ENCODE measurements at regions not wholly inside any gene's neighbourhood (a gene's known extent, or its start where the extent isn't known, plus 50 kb on each side); places are given as distances from the start of the nearest gene placed in this dataset.

DNA sequence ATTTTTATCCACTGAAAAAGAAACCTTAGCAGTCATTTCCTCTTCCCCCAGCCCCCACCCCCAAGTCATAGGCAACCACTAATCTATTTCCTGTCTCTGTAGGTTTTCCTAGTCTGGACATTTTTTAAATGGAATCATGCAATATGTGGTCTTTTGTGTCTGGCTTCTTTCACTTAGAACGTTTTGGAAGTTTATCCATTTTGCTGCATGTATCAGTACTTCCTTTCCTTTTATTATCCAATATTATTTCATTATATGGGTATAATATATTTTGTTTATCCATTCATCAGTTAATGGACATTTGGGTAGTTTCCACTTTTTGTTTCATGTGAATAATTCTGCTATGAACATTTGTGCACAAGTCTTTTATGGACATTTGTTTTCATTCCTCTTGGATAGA is 99.3 kb upstream of the BMP5 start:
- Mint-ChIP-seq H3K4me1 (ENCODE audit: low read depth) (no peaks in the 10 kb centered on the region), H3K4me3 (no peak overlapping the region), H3K27ac (no peak overlapping the region), H3K27me3 (ENCODE audit: insufficient read depth) (no peaks in the 10 kb centered on the region), H3K36me3 (ENCODE audit: low read depth) (no peaks in the 10 kb centered on the region), H3K9me3 (no peaks in the 10 kb centered on the region)
- no peak for DNase-seq
- TF ChIP-seq, protein P1, sequence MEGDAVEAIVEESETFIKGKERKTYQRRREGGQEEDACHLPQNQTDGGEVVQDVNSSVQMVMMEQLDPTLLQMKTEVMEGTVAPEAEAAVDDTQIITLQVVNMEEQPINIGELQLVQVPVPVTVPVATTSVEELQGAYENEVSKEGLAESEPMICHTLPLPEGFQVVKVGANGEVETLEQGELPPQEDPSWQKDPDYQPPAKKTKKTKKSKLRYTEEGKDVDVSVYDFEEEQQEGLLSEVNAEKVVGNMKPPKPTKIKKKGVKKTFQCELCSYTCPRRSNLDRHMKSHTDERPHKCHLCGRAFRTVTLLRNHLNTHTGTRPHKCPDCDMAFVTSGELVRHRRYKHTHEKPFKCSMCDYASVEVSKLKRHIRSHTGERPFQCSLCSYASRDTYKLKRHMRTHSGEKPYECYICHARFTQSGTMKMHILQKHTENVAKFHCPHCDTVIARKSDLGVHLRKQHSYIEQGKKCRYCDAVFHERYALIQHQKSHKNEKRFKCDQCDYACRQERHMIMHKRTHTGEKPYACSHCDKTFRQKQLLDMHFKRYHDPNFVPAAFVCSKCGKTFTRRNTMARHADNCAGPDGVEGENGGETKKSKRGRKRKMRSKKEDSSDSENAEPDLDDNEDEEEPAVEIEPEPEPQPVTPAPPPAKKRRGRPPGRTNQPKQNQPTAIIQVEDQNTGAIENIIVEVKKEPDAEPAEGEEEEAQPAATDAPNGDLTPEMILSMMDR (IDR thresholded peaks at IDR 0.05) = no peak

DNA sequence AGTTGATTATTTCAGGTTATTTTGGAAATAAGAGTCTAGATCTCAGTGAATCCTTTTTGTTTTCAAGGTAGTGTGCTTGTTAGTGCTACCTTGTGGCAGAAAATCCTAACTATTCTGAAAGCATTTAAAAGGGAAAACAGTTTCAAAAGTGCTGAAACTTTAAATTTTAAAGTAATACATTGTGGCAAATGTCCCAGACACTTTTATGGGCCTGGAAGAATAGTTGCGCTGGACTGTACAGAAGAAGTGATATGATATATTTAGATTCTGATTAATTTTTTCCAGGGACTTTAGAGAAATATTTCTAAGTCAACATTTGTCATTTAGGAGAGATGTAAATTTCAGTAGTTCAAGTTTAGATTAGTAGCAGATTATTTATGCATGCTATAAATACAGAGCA is 96.7 kb upstream of the BMP5 start:
- no peak overlapping the region for H3K4me3 Mint-ChIP-seq
- H3K27ac Mint-ChIP-seq = no peak overlapping the region
- no peak for DNase-seq
- no peaks in the 10 kb centered on the region for H3K27me3 Mint-ChIP-seq (ENCODE audit: insufficient read depth)
- TF ChIP-seq, protein P1 (IDR thresholded peaks at IDR 0.05) = no peak
- H3K9me3 Mint-ChIP-seq = no peaks in the 10 kb centered on the region
- no peaks in the 10 kb centered on the region for H3K36me3 Mint-ChIP-seq (ENCODE audit: low read depth)
- H3K4me1 Mint-ChIP-seq (ENCODE audit: low read depth) = no peaks in the 10 kb centered on the region

DNA sequence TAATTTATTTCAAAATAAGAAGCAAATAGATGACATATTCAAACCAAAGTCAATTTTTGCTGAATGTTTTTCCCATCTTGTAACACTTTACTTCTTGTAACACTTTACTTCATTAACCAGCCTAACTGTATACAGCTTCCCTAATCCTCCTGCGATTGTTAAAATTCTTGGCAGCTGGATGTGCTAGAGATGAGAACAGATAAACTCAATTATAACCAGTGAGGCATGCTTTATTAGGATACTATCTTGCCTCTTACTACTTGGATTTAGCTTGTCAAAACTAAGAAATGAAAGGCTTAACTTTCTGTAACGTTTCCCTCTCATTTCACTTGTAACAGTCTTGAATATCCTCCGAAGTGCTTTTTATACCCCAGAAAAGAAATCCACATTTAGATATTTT is 94.1 kb upstream of the BMP5 start:
- TF ChIP-seq, protein P1 (IDR thresholded peaks at IDR 0.05) = no peak
- H3K27ac Mint-ChIP-seq = no peak overlapping the region

DNA sequence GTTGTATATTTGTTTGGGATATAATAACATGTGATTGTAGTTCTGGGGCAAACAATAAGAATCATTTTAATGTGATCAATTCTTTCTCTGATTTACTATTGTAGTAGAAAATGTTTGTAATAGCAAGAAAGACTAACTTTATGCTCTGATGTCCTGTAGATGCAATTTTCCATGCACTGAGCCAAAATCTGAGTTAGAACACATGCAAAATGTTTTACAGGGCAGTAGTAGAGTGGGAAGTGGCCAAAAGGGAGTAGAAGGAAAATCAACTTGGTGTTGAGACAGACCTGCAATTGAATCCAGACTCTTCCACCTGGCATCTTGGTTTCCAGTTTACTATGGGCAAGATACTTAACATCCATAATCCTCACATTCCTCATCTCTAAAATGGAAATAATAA is 93.5 kb upstream of the BMP5 start:
- DNase-seq = no peak
- Mint-ChIP-seq H3K4me1 (ENCODE audit: low read depth) (no peaks in the 10 kb centered on the region), H3K27me3 (ENCODE audit: insufficient read depth) (peaks cover 8% of the 10 kb centered on the region), H3K36me3 (ENCODE audit: low read depth) (no peaks in the 10 kb centered on the region), H3K9me3 (no peaks in the 10 kb centered on the region), H3K27ac (no peak overlapping the region), H3K4me3 (no peak overlapping the region)
- TF ChIP-seq, protein P1 (IDR thresholded peaks at IDR 0.05) = no peak

More for the DNA sequence above, 94.1 kb upstream of the BMP5 start:
- Mint-ChIP-seq H3K27me3 (ENCODE audit: insufficient read depth) (peaks cover 4% of the 10 kb centered on the region), H3K4me1 (ENCODE audit: low read depth) (no peaks in the 10 kb centered on the region), H3K4me3 (no peak overlapping the region), H3K9me3 (no peaks in the 10 kb centered on the region), H3K36me3 (ENCODE audit: low read depth) (no peaks in the 10 kb centered on the region)
- DNase-seq = no peak

DNA sequence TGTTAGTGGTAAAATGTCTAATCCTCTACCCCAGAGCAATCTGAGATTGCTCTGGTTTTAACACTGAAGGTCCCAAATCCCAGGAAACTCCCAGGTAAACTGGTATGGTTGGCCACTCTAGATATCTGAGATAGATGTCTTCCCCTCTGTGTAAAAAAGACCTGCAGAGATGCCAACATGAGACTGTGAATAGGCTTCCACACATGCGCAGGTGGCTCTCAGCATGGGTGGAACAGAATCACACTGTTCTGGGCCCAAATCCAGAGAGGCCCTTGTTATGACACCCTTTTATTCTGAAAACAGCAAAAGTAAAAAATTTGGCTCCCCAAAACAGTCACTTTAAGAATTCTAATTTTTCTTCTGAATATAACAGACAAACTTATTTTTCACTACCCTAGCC is 88.7 kb upstream of the BMP5 start:
- no peak overlapping the region for H3K27ac Mint-ChIP-seq
- H3K4me1 Mint-ChIP-seq (ENCODE audit: low read depth) = no peaks in the 10 kb centered on the region
- TF ChIP-seq, protein P1 (IDR thresholded peaks at IDR 0.05) = no peak
- H3K36me3 Mint-ChIP-seq (ENCODE audit: low read depth) = no peaks in the 10 kb centered on the region
- no peak for DNase-seq
- H3K4me3 Mint-ChIP-seq = no peak overlapping the region
- H3K27me3 Mint-ChIP-seq (ENCODE audit: insufficient read depth) = peaks cover 8% of the 10 kb centered on the region
- no peaks in the 10 kb centered on the region for H3K9me3 Mint-ChIP-seq

DNA sequence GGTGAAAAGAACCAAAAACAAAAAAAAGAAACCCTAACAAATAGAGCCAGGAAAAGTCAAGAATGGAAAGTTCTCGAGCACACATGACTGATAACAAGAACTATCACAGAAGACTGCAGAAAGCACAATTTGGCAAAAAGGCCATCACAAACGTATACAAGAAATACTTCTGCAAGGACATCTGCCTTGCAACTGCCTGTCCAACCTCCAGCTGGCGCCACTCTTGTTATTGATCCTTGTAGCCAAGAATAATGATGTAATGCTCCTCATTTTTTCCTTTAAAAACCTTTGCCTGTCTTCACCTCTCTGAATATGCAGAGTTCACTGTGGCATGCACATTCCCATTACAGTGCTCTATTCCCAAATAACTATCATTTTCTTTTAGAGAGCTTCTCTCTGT is 87.9 kb upstream of the BMP5 start:
- Mint-ChIP-seq H3K4me3 (no peak overlapping the region), H3K9me3 (no peaks in the 10 kb centered on the region), H3K36me3 (ENCODE audit: low read depth) (no peaks in the 10 kb centered on the region), H3K4me1 (ENCODE audit: low read depth) (peaks cover 1% of the 10 kb centered on the region), H3K27me3 (ENCODE audit: insufficient read depth) (peaks cover 8% of the 10 kb centered on the region), H3K27ac (no peak overlapping the region)
- DNase-seq = no peak
- TF ChIP-seq, protein P1 (IDR thresholded peaks at IDR 0.05) = peak; percentile 54
